ENCODE measurements at regions not wholly inside any gene's neighbourhood (a gene's known extent, or its start where the extent isn't known, plus 50 kb on each side); places are given as distances from the start of the nearest gene placed in this dataset.
"Not testable (repeated sequence)": the region's sequence is repeated elsewhere in the genome, so short reads cannot be mapped to it uniquely, and the experiment has no call there.

GRCh38 chr6:96410467-96410866 lies 111.1 kb upstream of the UFL1 start:
- Histone ChIP-seq H3K4me1 (no peaks in the 10 kb centered on the region), H3K9me3 (no peaks in the 10 kb centered on the region), H3K4me3 (no peak overlapping the region), H3K36me3 (replicated peaks in 1 of 2; ENCODE audit: insufficient read depth in 1 of 2, low read depth in 2 of 2) (no peaks in the 10 kb centered on the region), H3K27me3 (no peaks in the 10 kb centered on the region), H3K27ac (no peak overlapping the region)
- no peak for TF ChIP-seq CTCF (IDR thresholded peaks at IDR 0.05)
- no peak for TF ChIP-seq POLR2A (IDR thresholded peaks at IDR 0.05)
- intact Hi-C loops (cut with DNase I), result no loop called here
- 70 to 87% methylated on average over 1 of the region's 1 CpG for WGBS, 2 donors
- no peak for DNase-seq
- no peak for ATAC-seq

GRCh38 chr6:96420294-96420693 lies 101.3 kb upstream of the UFL1 start:
- TF ChIP-seq POLR2A (IDR thresholded peaks at IDR 0.05) (no peak), CTCF (IDR thresholded peaks at IDR 0.05) (no peak)
- no peak for DNase-seq

GRCh38 chr6:96433950-96434349 lies 87.7 kb upstream of the UFL1 start:
- Histone ChIP-seq H3K4me1 (no peaks in the 10 kb centered on the region), H3K27me3 (no peaks in the 10 kb centered on the region), H3K36me3 (replicated peaks in 1 of 2; ENCODE audit: insufficient read depth in 1 of 2, low read depth in 2 of 2) (no peaks in the 10 kb centered on the region), H3K4me3 (no peak overlapping the region), H3K27ac (no peak overlapping the region), H3K9me3 (peaks cover 0 to 3% (median 0%) of the 10 kb centered on the region in 3 donors)
- ATAC-seq (no peak), DNase-seq (no peak)
- WGBS, 2 donors, result 51 to 63% methylated on average over 2 of the region's 2 CpGs
- intact Hi-C loops (cut with DNase I), result no loop called here
- TF ChIP-seq POLR2A (IDR thresholded peaks at IDR 0.05), result no peak
- TF ChIP-seq CTCF (IDR thresholded peaks at IDR 0.05), result no peak

More at GRCh38 chr6:96420294-96420693, 101.3 kb upstream of the UFL1 start:
- H3K27ac ChIP-seq, result no peak overlapping the region
- no peak for ATAC-seq
- no peaks in the 10 kb centered on the region for H3K36me3 ChIP-seq (replicated peaks in 1 of 2; ENCODE audit: insufficient read depth in 1 of 2, low read depth in 2 of 2)
- H3K9me3 ChIP-seq, result peaks cover 0 to 10% (median 0%) of the 10 kb centered on the region in 3 donors
- no peaks in the 10 kb centered on the region for H3K27me3 ChIP-seq
- WGBS, 2 donors, result 54 to 57% methylated on average over 1 of the region's 1 CpG
- H3K4me3 ChIP-seq, result no peak overlapping the region
- no peaks in the 10 kb centered on the region for H3K4me1 ChIP-seq
- intact Hi-C loops (cut with DNase I), result no loop called here

GRCh38 chr6:96436398-96436797 lies 85.2 kb upstream of the UFL1 start:
- intact Hi-C loops (cut with DNase I), result no loop called here
- Histone ChIP-seq H3K36me3 (replicated peaks in 1 of 2; ENCODE audit: insufficient read depth in 1 of 2, low read depth in 2 of 2) (no peaks in the 10 kb centered on the region), H3K4me3 (no peak overlapping the region), H3K4me1 (no peaks in the 10 kb centered on the region), H3K9me3 (no peaks in the 10 kb centered on the region), H3K27me3 (no peaks in the 10 kb centered on the region), H3K27ac (no peak overlapping the region)
- TF ChIP-seq POLR2A (IDR thresholded peaks at IDR 0.05) (no peak), CTCF (IDR thresholded peaks at IDR 0.05) (no peak)
- DNase-seq (no peak), ATAC-seq (no peak)
- WGBS, 2 donors, result 41 to 52% methylated on average over 4 of the region's 4 CpGs

- DNase-seq; intact Hi-C loops (cut with DNase I); H3K9me3 ChIP-seq; H3K27me3 ChIP-seq; H3K36me3 ChIP-seq (replicated peaks in 1 of 2; ENCODE audit: insufficient read depth in 1 of 2, low read depth in 2 of 2); H3K27ac ChIP-seq; H3K4me1 ChIP-seq; H3K4me3 ChIP-seq; ATAC-seq: not testable (repeated sequence)
- WGBS, 2 donors, result 40 to 66% methylated on average over 1 to 6 of the region's 6 CpGs
Observed at GRCh38 chr6:96437228-96437627, 84.4 kb upstream of the UFL1 start.

Measured in body of pancreas (tissue), 4 donors.